H7 (cell line): ENCODE measurements at regions not wholly inside any gene's neighbourhood (a gene's known extent, or its start where the extent isn't known, plus 50 kb on each side); places are given as distances from the start of the nearest gene placed in this dataset.
"Not testable (repeated sequence)": the region's sequence is repeated elsewhere in the genome, so short reads cannot be mapped to it uniquely, and the experiment has no call there.

Source experiments
- DNase-seq: peaks from one replicate; pipeline ENCODE4 v3.0.0; 2012
- H3K27me3 ChIP-seq: 2 replicates; pipeline ENCODE4 v1.6.0; 2011; ENCODE audit warnings: mild to moderate bottlenecking, low read length; ENCODE audit not compliant: control insufficient read depth, insufficient read depth
- H3K36me3 ChIP-seq: replicated peaks from 2 replicates; pipeline ENCODE4 v1.5.1; 2011; ENCODE audit warnings: low read length; ENCODE audit not compliant: control insufficient read depth, insufficient read depth
- H3K4me3 ChIP-seq: 2 replicates; pipeline ENCODE4 v1.5.1; 2011; ENCODE audit warnings: low read depth, mild to moderate bottlenecking, control low read depth, low read length, moderate library complexity; ENCODE audit not compliant: insufficient read depth

DNA sequence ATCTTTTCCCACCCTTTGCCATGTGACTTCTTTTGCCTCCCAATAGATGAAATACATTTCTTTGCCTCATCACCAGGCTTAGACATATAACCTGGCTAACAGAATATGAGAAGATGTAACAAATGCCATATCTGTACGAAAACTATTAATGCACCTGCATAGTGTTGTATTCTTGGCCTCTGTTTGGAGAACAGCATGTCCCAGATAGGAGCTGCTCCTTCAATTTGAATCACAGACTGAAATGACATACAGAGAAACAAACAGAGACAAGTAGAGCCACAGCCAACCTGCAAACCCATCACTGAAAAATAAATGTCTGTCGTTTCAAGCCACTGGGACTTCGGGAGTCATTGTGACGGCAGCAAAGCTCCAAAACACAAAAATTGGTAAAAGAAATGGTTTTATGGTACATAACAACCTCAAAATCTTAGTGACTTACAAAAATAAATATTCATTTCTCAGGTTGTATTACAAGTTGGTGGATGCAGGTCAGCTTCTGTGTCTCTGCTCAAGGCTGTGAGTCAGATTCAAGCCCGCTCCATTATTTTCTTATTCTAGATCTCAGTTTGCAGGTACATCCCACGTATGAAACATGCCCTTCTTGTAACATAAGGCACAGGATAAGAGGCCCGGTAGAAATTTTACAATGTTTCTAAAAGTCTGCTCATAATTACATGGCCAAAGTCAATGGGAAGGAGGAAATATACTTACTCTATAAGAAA lies 171.3 kb upstream of the SOX6 start:
- no peak overlapping the region for H3K4me3 ChIP-seq
- DNase-seq = no peak
- no peaks in the 10 kb centered on the region for H3K36me3 ChIP-seq
- no peaks in the 10 kb centered on the region for H3K27me3 ChIP-seq

DNA sequence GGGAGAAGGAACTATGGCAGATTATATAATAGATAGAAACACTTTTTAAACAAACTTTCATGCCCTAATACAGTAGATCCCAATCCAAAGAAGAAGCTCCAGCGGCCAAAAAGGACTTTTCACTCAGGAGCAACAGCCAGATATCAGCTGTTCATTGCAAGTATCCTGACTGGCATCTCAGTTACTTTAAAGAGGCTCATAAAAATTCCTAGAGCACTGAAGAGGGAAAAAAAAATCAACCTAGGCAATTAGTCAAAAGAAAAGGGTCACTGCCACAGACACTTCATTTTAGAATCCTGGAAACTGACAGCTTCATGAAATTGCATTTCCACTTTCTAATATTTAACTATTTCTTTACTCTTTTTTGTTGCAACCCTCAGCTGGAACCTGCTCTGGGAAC lies 170.6 kb upstream of the SOX6 start:
- no peak for DNase-seq
- H3K36me3 ChIP-seq = no peaks in the 10 kb centered on the region
- H3K27me3 ChIP-seq = no peaks in the 10 kb centered on the region
- H3K4me3 ChIP-seq = no peak overlapping the region

DNA sequence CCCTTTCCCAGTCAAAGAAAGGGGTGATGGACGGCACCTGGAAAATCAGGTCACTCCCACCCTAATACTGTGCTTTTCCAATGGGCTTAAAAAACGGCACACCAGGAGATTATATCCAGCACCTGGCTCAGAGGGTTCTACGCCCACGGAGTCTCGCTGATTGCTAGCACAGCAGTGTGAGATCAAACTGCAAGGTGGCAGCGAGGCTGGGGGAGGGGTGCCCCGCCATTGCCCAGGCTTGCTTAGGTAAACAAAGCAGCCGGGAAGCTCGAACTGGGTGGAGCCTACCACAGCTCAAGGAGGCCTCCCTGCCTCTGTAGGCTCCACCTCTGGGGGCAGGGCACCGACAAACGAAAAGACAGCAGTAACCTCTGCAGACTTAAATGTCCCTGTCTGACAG lies 164.4 kb upstream of the SOX6 start:
- not testable (repeated sequence) for DNase-seq, H3K4me3 ChIP-seq, H3K36me3 ChIP-seq, H3K27me3 ChIP-seq

DNA sequence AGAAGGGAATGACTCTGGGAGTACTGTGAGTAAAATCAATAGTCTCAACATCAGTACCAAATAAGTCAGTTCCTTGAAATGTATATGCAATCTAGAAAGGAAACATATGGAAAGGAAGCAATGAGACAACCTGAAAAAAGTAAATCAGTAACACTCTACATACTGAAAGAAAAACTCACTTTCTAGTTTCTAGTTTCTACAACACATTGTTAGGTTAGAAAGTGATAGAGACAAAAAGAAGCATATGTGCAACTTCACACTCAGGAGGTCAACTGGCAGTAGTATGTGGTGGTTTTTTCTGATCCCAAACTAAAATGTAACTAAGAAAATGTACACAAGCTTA lies 156.5 kb upstream of the SOX6 start:
- DNase-seq = no peak
- no peaks in the 10 kb centered on the region for H3K36me3 ChIP-seq
- no peak overlapping the region for H3K4me3 ChIP-seq
- no peaks in the 10 kb centered on the region for H3K27me3 ChIP-seq

DNA sequence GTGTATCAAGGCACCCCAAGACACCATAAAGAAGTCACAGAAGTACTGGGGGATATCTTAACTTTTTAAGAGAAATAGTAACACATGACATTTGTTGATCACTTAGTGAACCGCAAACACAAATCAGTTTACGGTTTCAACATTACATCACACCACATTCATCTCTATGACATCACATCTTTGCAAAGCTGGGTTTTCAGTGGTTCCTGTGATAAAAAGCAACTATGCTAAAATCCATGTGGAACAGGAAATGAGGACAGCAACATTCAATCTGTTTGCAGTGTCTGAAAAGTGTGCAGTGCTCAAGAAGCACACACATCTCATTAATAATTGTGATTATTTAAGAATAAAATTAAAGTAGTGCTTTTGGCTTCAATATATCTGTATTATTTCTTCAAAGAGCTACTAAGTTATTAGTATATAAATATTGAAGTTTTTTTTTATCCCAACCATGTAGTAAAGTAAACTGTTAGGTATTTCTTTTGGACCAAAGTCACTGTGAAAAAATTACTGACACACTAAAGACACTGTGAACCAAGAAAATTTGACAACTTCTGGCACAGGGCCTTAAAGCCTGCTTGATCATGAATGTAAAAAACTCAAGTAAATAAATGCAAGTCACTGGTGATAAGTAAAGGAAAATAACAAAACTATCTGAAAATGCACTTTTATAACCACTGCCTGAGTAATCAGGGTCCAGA lies 156.0 kb upstream of the SOX6 start:
- Histone ChIP-seq H3K27me3 (no peaks in the 10 kb centered on the region), H3K36me3 (no peaks in the 10 kb centered on the region), H3K4me3 (no peak overlapping the region)
- no peak for DNase-seq

DNA sequence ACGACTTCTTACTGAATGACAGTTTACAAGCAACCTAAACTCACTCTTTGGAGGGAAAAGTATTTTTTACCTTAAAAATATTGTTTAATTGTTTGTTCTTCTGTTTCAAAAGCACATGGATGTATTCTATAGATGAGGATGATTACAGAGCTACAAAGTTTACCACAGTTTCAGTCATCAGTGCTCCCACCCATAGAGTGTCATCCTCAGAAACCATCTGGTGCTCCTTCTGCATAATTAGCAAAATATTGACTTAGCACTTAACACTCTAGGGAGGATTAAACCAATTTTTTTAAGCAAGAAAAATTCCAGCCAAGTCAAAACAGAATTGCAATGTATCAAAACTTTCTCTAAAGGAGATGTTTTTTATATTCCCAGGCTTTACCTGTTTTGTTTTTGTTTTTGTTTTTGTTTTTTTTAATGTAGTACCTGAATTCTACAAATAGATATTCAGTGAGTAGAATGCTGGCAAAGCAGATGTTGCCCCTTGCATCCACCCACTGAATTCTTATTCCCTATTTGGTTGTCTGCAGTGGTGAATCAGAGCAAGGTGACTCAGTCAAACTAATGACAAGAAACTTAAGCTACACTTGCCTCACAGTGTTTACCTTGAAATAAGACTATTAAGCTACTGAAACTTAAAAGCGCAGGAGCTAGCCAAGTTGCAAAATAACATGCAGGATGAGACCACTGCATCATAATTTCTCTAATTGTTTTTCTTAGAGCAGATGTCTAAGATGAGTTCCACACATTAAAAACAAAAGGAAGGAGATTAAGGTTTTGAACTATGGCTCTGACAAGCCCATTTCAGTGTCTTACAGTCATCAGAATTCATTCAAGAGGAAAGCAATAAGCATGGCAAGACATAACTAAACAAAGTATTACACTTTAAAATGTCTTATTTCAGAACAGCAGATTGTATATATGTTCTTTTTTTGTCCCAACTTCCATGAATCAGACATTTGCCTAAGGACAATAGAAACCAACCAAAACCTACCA lies 155.1 kb upstream of the SOX6 start:
- H3K36me3 ChIP-seq = no peaks in the 10 kb centered on the region
- peaks cover 2% of the 10 kb centered on the region; the same call in 1 of the 2 replicates for H3K27me3 ChIP-seq
- H3K4me3 ChIP-seq = no peak overlapping the region
- DNase-seq = no peak

DNA sequence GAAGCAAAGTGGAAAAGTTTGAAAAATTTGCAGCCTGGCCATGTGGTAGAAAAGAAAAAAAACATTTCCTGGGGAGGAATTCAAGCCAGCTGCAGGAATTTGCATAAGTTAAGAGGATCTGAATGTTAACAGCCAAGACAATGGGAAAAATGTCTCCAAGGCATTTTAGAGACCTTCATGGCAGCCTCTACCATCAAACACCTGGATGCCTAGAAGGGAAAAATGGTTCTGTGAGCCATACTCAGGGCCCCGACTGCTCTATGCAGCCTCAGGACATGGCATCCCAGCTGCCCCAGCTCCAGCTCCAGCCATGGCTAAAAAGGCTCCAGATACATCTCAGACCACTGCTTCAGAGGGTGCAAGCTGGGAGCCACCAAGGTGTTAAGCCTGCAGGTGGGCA lies 149.1 kb upstream of the SOX6 start:
- DNase-seq = no peak
- Histone ChIP-seq H3K36me3 (no peaks in the 10 kb centered on the region), H3K27me3 (peaks cover 7% of the 10 kb centered on the region), H3K4me3 (no peak overlapping the region)

DNA sequence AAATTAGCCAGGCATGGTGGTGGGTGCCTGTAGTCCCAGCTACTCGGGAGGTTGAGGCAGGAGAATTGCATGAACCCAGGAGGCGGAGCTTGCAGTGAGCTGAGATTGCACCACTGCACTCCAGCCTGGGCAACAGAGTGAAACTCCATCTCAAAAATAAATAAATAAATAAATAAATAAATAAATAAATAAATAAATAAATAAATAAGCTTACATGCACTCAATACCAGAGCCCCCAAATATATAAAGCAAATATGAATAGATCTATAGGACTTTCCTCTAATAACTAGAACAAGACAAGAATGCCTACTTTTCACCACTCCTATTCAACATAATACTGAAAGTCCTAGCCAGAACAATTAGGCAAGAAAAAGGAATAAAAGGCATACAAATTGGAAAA lies 147.5 kb upstream of the SOX6 start:
- H3K36me3 ChIP-seq, H3K4me3 ChIP-seq, DNase-seq, H3K27me3 ChIP-seq: not testable (repeated sequence)

DNA sequence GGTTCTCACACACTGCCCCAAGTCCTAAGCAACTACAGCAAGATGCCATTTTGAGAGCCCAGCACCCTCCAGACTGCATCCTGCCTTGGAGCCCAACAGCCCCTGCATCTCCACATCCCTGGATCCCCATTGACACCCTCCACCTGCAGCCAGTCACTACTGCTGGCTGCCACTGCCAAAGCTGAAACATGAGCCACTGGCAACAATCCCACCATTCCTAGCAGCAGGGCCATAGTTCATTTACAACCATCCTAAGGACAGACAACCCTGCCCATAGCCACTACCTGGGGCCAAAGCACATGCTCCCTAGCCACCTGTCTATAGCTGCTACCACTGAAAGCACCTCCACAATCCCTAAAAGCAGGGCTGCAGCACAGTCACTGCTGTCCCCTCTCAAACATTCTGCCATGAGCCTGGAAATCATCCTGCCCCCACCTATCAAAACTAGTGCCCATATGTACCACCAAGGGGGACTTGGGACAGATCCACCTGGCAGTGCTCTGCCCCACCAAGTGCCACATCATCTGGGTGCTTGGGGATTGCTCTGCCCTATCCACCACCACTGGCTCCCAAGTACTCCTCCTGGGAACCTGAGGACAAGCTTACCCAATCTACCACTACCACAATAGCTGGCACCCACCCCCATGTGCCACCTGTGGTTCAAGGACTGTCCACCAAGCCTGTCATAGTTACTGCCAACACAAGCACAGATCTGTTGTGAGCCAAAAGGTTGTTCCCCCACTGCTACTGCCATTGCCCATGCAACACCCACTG lies 138.8 kb upstream of the SOX6 start:
- Histone ChIP-seq H3K4me3 (no peak overlapping the region), H3K27me3 (no peaks in the 10 kb centered on the region), H3K36me3 (no peaks in the 10 kb centered on the region)
- DNase-seq = no peak

DNA sequence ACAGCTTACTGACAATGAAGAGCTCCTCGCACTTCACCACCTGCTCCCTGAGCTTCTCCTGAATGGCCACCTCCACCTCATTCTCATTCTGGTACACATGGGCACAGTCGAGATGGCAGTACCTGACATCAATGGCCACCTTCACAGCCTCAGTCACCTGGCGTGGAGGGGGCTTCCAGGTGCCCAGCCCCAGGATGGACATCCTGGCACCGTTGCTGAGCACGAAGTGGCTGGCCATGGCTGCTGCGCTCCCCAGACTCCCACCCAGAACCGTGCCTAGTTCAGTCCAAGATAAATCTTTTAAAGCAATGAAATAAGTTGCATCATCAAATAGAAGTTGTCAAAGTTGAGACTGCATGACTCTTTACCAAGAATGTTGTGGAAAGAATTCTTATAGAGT lies 128.1 kb upstream of the SOX6 start:
- Histone ChIP-seq H3K36me3 (no peaks in the 10 kb centered on the region), H3K4me3 (no peak overlapping the region), H3K27me3 (no peaks in the 10 kb centered on the region)
- DNase-seq = no peak

DNA sequence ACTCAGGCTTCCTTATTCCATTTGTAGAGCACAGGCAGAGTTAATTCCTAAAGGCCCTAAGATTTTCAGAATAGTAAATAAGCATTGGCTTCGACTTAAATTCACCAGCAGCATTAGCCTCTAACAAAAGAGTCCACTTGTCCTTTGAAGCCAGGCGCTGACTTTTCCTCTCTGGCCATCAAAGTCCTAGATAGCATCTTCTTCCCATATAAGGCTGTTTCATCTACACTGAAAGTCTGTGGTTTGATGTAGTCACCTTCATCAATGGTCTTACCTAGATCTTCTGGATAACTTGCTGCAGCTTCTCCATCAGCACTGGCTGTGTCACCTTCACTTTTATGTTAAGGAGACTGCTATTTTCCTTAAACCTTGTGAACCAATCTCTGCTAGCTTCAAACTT lies 118.3 kb upstream of the SOX6 start:
- Histone ChIP-seq H3K36me3 (no peaks in the 10 kb centered on the region), H3K27me3 (no peaks in the 10 kb centered on the region)
- DNase-seq = no peak

DNA sequence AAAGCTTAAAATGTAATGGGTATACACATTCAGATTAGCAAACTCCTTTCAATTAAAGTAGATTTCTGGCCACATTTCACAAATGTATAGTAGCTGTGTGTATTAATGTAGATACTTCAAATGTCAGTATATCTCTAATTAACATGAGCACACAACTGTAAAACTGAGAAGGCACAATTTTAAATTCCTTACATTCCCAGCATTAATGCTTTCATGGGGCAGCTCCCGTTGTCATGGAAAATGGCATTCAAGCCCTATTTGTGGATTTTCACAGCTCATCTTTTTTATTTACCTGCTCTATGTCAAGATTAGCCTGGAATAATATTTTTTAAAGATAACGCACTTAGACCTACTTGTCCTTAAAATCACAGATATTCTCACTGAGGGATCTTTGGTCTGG lies 113.6 kb upstream of the SOX6 start:
- Histone ChIP-seq H3K27me3 (no peaks in the 10 kb centered on the region), H3K4me3 (no peak overlapping the region), H3K36me3 (no peaks in the 10 kb centered on the region)
- peak; percentile 10 for DNase-seq

More for the DNA sequence above, 118.3 kb upstream of the SOX6 start:
- H3K4me3 ChIP-seq = no peak overlapping the region

DNA sequence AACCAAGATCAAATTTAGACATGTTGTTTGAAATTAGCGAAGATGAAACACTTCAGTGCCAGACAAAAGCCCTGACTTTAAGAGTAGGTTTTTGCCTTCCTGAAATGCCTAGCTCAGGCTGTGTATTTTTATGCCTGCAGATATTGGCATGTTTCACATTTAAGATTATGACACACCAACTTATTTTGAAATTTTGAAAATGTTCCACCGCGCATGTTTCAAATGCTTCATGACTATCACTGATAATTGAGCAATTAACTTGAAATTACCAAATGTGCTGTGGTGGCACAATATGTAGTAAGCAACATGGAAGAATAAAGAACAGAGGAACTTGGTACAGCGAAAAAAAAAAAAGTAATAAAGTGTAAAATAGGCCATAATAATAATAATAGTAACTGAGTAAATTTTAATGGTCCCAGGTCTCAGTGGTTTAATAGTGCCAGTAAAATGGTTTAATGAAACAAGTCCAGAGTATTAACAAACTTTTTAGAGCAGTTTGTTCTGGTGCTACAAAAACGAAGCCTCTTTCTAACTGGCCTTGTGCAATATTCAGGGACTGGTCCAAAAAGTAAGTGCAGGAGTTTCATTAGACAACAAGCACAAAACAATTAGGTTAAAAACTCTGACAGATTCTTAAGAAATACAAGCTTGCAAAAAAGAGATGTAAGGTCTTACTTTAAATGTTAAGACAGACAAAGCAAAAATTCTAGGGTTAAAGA lies 112.5 kb upstream of the SOX6 start:
- no peak for DNase-seq
- H3K36me3 ChIP-seq = no peaks in the 10 kb centered on the region
- H3K4me3 ChIP-seq = no peak overlapping the region
- H3K27me3 ChIP-seq = no peaks in the 10 kb centered on the region

DNA sequence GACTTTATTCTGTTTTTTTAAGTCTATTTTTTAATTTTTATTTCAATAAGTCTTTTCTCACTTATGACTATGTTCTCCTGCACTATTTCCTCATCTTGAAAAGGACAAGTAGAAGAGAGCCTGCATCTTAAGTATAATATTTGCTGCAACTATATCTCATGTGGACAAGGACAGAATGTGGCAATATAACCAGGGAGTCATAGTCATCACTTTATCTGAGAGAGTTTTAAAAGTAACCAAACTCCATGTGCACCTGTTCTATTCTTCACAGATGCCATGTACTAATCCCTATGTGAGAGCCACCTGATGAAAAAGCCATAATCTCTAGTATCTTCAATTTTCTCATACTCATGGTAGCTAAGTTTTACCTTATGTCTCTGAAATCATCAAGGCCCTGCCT lies 104.2 kb upstream of the SOX6 start:
- Histone ChIP-seq H3K36me3 (no peaks in the 10 kb centered on the region), H3K27me3 (no peaks in the 10 kb centered on the region), H3K4me3 (no peak overlapping the region)
- no peak for DNase-seq
